ENCODE measurements at regions not wholly inside any gene's neighbourhood (a gene's known extent, or its start where the extent isn't known, plus 50 kb on each side); places are given as distances from the start of the nearest gene placed in this dataset.

- WGBS, 2 donors (ENCODE audit: low coverage in 1 of 2), result 100% methylated on average over 1 of the region's 1 CpG
- Histone ChIP-seq H3K27me3 (no peaks in the 10 kb centered on the region), H3K4me3 (no peak overlapping the region), H3K4me1 (peaks cover 0 to 11% (median 0%) of the 10 kb centered on the region in 3 donors), H3K9me3 (no peaks in the 10 kb centered on the region), H3K27ac (no peak overlapping the region), H3K36me3 (no peaks in the 10 kb centered on the region)
- no peak for TF ChIP-seq POLR2AphosphoS5 (IDR thresholded peaks at IDR 0.05)
- ATAC-seq, result no peak
These were observed 186.6 kb upstream of the FGGY start for GRCh38 chr1:59110271-59110670.

- no peaks in the 10 kb centered on the region for H3K9me3 ChIP-seq
- H3K27me3 ChIP-seq, result no peaks in the 10 kb centered on the region
- TF ChIP-seq CTCF (IDR thresholded peaks at IDR 0.05) (no peak), POLR2AphosphoS5 (IDR thresholded peaks at IDR 0.05) (no peak), POLR2A (IDR thresholded peaks at IDR 0.05) (no peak), EP300 (IDR thresholded peaks at IDR 0.05) (no peak)
- H3K27ac ChIP-seq, result no peak overlapping the region
- H3K4me3 ChIP-seq, result no peak overlapping the region
- ATAC-seq, result no peak
- 86 to 100% methylated on average over 1 of the region's 1 CpG for WGBS, 2 donors (ENCODE audit: low coverage in 1 of 2)
- no peaks in the 10 kb centered on the region for H3K36me3 ChIP-seq
- H3K4me1 ChIP-seq, result no peaks in the 10 kb centered on the region
These were observed 182.9 kb upstream of the FGGY start for GRCh38 chr1:59113876-59114457.

GRCh38 chr1:59115865-59116264 is 181.0 kb upstream of the FGGY start:
- Histone ChIP-seq H3K27me3 (no peaks in the 10 kb centered on the region), H3K4me1 (no peaks in the 10 kb centered on the region), H3K36me3 (no peaks in the 10 kb centered on the region), H3K9me3 (no peaks in the 10 kb centered on the region), H3K27ac (no peak overlapping the region), H3K4me3 (no peak overlapping the region)
- 81 to 93% methylated on average over 2 of the region's 2 CpGs for WGBS, 2 donors (ENCODE audit: low coverage in 1 of 2)
- ATAC-seq, result no peak
- TF ChIP-seq POLR2AphosphoS5 (IDR thresholded peaks at IDR 0.05) (no peak), CTCF (IDR thresholded peaks at IDR 0.05) (no peak), EP300 (IDR thresholded peaks at IDR 0.05) (no peak), POLR2A (IDR thresholded peaks at IDR 0.05) (no peak)

GRCh38 chr1:59116920-59117542 is 179.9 kb upstream of the FGGY start:
- 49% methylated on average over 4 of the region's 4 CpGs; no CpG with 5 or more reads in 1 of the 2 donors for WGBS, 2 donors (ENCODE audit: low coverage in 1 of 2)

GRCh38 chr1:59122527-59122926 is 174.4 kb upstream of the FGGY start:
- TF ChIP-seq POLR2AphosphoS5 (IDR thresholded peaks at IDR 0.05) (no peak), CTCF (IDR thresholded peaks at IDR 0.05) (no peak), EP300 (IDR thresholded peaks at IDR 0.05) (no peak), POLR2A (IDR thresholded peaks at IDR 0.05) (no peak)
- Histone ChIP-seq H3K27me3 (no peaks in the 10 kb centered on the region), H3K9me3 (no peaks in the 10 kb centered on the region), H3K4me1 (no peaks in the 10 kb centered on the region), H3K27ac (no peak overlapping the region), H3K36me3 (no peaks in the 10 kb centered on the region), H3K4me3 (no peak overlapping the region)
- no peak for ATAC-seq
- 43 to 73% methylated on average over 2 to 5 of the region's 5 CpGs for WGBS, 2 donors (ENCODE audit: low coverage in 1 of 2)

More at GRCh38 chr1:59116920-59117542, 179.9 kb upstream of the FGGY start:
- Histone ChIP-seq H3K9me3 (no peaks in the 10 kb centered on the region), H3K4me3 (no peak overlapping the region), H3K27me3 (no peaks in the 10 kb centered on the region), H3K27ac (no peak overlapping the region), H3K4me1 (no peaks in the 10 kb centered on the region), H3K36me3 (no peaks in the 10 kb centered on the region)
- no peak for TF ChIP-seq EP300 (IDR thresholded peaks at IDR 0.05)
- TF ChIP-seq POLR2A (IDR thresholded peaks at IDR 0.05), result no peak
- TF ChIP-seq CTCF (IDR thresholded peaks at IDR 0.05), result no peak
- ATAC-seq, result no peak
